Astrocyte of the spinal cord (primary cell): ENCODE measurements at regions not wholly inside any gene's neighbourhood (a gene's known extent, or its start where the extent isn't known, plus 50 kb on each side); places are given as distances from the start of the nearest gene placed in this dataset.
"Not testable (repeated sequence)": the region's sequence is repeated elsewhere in the genome, so short reads cannot be mapped to it uniquely, and the experiment has no call there.

Experiments
- DNase-seq: peaks from one replicate; pipeline ENCODE4 v3.0.0; 2011; ENCODE audit warnings: low read depth, low spot score
- H3K4me3 ChIP-seq: 2 replicates; pipeline ENCODE4 v1.5.1; 2011; ENCODE audit warnings: low read depth, mild to moderate bottlenecking, low read length, moderate library complexity
- CTCF ChIP-seq: IDR thresholded peaks from 2 replicates; pipeline ENCODE4 v1.5.1; 2012; ENCODE audit warnings: low read depth, mild to moderate bottlenecking, low read length, inconsistent platforms
- in situ Hi-C: cut with HindIII; loops from 2 replicates; pipeline ENCODE4 v1.10.0; 2017; ENCODE audit warnings: low sequenced_read_pairs

- no peak overlapping the region for H3K4me3 ChIP-seq
- in situ Hi-C loops, result no loop called here
- peak; percentile 90 for TF ChIP-seq CTCF
- DNase-seq, result peak; percentile 85
Observed at GRCh38 chr10:126749015-126749655, 78.6 kb upstream of the C10orf90 start.

DNA sequence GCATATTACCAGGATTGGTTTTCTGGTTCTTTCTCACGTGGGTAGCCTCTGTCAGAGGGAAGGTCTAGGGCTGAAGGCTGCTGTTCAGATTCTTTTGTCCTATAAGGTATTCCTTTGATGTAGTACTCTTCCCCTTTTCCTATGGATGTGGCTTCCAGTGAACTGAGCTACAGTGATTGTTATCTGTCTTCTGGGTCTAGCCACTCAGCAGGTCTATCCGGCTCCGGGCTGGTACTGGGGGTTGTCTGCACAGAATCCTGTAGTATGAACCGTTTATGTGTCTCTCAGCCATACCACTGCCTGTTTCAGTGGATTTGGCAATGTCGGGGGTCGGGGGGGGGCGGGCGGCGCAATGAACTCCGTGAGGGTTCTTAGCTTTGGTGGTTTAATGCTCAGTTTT is 84.5 kb upstream of the C10orf90 start:
- in situ Hi-C loops, result no loop called here

DNA sequence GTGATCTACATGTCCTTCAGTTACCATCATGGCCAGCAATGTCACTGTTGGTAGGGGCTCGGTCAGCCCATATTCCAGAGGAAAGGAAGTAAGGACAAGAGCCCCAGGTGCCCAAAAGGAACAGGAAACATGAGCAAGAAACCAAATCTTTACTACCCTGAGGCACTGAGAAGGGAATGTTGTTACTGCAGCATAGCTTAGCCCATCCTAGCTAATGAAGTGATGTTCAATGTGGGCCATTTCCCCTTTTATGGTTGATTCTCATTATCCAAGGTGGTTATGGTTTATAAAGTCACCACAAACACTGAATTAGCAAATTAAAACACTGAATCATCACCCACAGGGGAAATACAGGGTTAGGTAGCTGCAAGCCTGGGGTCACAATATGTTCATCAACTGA is 88.4 kb upstream of the C10orf90 start:
- no peak overlapping the region for H3K4me3 ChIP-seq
- no peak for DNase-seq
- TF ChIP-seq CTCF, result no peak
- in situ Hi-C loops, result no loop called here

More for the DNA sequence above, 84.5 kb upstream of the C10orf90 start:
- no peak overlapping the region for H3K4me3 ChIP-seq
- TF ChIP-seq CTCF, result no peak
- no peak for DNase-seq

DNA sequence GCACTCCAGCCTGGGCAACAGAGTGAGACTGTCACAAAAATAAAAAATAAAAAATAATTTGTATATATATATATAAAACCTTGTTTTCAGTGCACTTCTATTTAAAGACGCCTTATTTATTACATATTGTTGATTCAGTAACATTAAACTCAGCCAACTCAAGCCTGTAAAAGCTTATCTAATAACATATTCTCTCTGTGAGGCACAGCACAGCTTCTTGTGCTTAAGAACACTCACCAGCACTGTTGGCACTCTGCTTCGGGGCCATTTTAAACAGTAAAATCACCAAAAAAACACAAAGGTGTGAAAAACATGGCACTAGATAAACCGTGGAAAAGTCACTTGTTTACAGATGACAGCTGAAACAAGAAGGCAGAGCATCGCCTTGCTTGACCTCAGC is 89.0 kb upstream of the C10orf90 start:
- DNase-seq, result no peak
- no peak for TF ChIP-seq CTCF
- no peak overlapping the region for H3K4me3 ChIP-seq
- in situ Hi-C loops, result no loop called here

- in situ Hi-C loops, DNase-seq, H3K4me3 ChIP-seq: not testable (repeated sequence)
Observed at GRCh38 chr10:126766646-126767045, 96.2 kb upstream of the C10orf90 start.

GRCh38 chr10:126770809-126771208 is 100.3 kb upstream of the C10orf90 start:
- in situ Hi-C loops, result no loop called here
- no peak overlapping the region for H3K4me3 ChIP-seq
- DNase-seq, result no peak
- TF ChIP-seq CTCF, result no peak

DNA sequence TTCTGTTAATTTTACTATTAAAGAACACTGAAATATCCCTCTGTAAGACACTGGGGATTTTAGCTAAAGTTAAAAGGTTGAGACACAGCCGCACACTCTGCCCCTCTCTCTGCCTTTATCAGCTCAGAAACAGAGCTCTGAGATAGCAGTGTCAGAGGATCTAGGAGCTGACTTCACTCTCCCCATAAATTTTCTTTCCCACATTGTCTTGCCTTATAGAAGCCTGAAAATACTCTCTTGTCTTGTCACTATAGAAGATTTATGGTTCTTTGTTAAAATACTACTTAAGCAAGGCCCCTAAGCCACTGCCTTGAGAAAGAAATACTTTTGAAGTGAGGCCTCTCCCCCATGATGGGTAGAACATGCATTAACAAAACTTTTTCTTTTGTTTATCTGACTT is 105.7 kb upstream of the C10orf90 start:
- in situ Hi-C loops, result no loop called here
- DNase-seq, result no peak
- H3K4me3 ChIP-seq, result no peak overlapping the region
- TF ChIP-seq CTCF, result no peak
